SU-DHL-6 (cell line): ENCODE measurements at regions not wholly inside any gene's neighbourhood (a gene's known extent, or its start where the extent isn't known, plus 50 kb on each side); places are given as distances from the start of the nearest gene placed in this dataset.

Experiments used
- EZH2phosphoT487 ChIP-seq: fragments of 200-600 bp; sonication (generic), shearing (Covaris generic); conservative IDR thresholded peaks from 2 replicates; pipeline ENCODE4 v1.6.1; 2018; ENCODE audit warnings: mild to moderate bottlenecking, antibody characterized with exemption, low read length, moderate library complexity, mixed read lengths
- TF ChIP-seq, protein P1 (sequence below): fragments of 200-600 bp; sonication (generic); IDR thresholded peaks from one replicate; pipeline ENCODE4 v1.5.1; 2017; ENCODE audit warnings: antibody characterized with exemption, mild to moderate bottlenecking, low read length, moderate library complexity; ENCODE audit not compliant: insufficient read depth, poor library complexity, severe bottlenecking

DNA sequence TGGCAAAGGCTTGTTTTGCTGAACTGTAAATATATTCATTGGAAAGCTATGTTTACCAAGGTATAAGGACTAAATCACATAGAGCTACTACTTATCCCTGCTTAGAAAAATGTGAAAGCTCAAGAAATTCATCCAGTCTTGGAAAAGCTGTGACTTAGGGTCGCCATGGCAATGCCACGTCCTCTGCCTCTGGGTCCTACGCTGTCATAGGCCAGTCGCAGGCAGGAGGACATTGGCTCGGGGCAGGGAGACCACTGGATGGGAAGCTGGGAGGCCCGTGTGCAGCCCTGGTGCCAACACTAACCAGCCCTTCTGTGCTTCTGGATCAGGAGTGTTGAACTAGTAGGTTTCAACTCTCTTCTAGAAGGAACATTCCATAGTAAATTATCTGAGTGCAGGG, 67.3 kb upstream of the PDZD8 start:
- TF ChIP-seq, protein P1, sequence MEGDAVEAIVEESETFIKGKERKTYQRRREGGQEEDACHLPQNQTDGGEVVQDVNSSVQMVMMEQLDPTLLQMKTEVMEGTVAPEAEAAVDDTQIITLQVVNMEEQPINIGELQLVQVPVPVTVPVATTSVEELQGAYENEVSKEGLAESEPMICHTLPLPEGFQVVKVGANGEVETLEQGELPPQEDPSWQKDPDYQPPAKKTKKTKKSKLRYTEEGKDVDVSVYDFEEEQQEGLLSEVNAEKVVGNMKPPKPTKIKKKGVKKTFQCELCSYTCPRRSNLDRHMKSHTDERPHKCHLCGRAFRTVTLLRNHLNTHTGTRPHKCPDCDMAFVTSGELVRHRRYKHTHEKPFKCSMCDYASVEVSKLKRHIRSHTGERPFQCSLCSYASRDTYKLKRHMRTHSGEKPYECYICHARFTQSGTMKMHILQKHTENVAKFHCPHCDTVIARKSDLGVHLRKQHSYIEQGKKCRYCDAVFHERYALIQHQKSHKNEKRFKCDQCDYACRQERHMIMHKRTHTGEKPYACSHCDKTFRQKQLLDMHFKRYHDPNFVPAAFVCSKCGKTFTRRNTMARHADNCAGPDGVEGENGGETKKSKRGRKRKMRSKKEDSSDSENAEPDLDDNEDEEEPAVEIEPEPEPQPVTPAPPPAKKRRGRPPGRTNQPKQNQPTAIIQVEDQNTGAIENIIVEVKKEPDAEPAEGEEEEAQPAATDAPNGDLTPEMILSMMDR = no peak
- TF ChIP-seq EZH2phosphoT487 = no peak
